Testis (tissue), 2 donors: ENCODE measurements at regions not wholly inside any gene's neighbourhood (a gene's known extent, or its start where the extent isn't known, plus 50 kb on each side); places are given as distances from the start of the nearest gene placed in this dataset.

Experiments
- CTCF ChIP-seq, 3 experiments: fragments of 450-650 bp in 2 of 3; fragments of 200-600 bp in 1 of 3; sonication (generic) in 1 of 3; IDR thresholded peaks; one replicate each; pipeline ENCODE4 v1.5.1; 2016 to 2019; ENCODE audit warnings: antibody characterized with exemption in 3 of 3, mild to moderate bottlenecking in 2 of 3, moderate library complexity in 1 of 3
- POLR2A ChIP-seq: fragments of 450-650 bp; IDR thresholded peaks from one replicate; pipeline ENCODE4 v1.6.1; 2017; ENCODE audit warnings: antibody characterized with exemption, mild to moderate bottlenecking, moderate library complexity

GRCh38 chr18:70500748-70501147, 211.9 kb downstream of the SOCS6 start:
- TF ChIP-seq CTCF (IDR thresholded peaks at IDR 0.05) (no peak), POLR2A (no peak)
